A673 (cell line): ENCODE measurements at regions not wholly inside any gene's neighbourhood (a gene's known extent, or its start where the extent isn't known, plus 50 kb on each side); places are given as distances from the start of the nearest gene placed in this dataset.

ENCODE experiments used
- EZH2 ChIP-seq: fragments of 200-600 bp; sonication (generic); IDR thresholded peaks from 2 replicates; pipeline ENCODE4 v1.6.1; 2017; ENCODE audit warnings: borderline replicate concordance, low read depth, mild to moderate bottlenecking, mixed read lengths, antibody characterized with exemption, low read length; ENCODE audit not compliant: poor library complexity, severe bottlenecking
- TF ChIP-seq, protein P1 (sequence below): fragments of 300-800, 200-600 bp; sonication (generic); conservative IDR thresholded peaks from 2 replicates; pipeline ENCODE4 v1.5.1; 2017; ENCODE audit warnings: low read depth, mild to moderate bottlenecking, antibody characterized with exemption, low read length, moderate library complexity, mixed read lengths

DNA sequence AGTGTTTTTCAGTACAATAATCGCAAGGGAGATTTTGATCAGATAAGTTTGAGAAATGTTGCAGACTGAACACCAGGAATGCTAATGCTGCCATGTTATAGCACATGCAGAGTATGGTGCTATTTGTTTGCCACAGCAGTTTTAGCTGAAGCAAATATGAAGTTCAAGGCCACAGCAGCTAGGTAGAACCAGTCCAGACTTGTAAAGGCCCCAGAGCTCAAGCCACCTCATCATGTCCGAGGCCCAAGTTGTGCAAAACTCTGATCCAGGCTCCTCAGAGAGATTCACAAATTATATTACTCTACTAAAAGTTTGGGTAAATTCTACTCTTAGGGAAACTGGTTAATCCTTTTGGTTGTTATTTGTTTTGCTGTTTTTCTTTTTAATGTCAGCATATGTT is 2702.6 kb downstream of the PCDH9 start:
- TF ChIP-seq, protein P1, sequence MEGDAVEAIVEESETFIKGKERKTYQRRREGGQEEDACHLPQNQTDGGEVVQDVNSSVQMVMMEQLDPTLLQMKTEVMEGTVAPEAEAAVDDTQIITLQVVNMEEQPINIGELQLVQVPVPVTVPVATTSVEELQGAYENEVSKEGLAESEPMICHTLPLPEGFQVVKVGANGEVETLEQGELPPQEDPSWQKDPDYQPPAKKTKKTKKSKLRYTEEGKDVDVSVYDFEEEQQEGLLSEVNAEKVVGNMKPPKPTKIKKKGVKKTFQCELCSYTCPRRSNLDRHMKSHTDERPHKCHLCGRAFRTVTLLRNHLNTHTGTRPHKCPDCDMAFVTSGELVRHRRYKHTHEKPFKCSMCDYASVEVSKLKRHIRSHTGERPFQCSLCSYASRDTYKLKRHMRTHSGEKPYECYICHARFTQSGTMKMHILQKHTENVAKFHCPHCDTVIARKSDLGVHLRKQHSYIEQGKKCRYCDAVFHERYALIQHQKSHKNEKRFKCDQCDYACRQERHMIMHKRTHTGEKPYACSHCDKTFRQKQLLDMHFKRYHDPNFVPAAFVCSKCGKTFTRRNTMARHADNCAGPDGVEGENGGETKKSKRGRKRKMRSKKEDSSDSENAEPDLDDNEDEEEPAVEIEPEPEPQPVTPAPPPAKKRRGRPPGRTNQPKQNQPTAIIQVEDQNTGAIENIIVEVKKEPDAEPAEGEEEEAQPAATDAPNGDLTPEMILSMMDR: no peak
- TF ChIP-seq EZH2: no peak
